Fibroblast of skin of scalp (primary cell): ENCODE measurements at regions not wholly inside any gene's neighbourhood (a gene's known extent, or its start where the extent isn't known, plus 50 kb on each side); places are given as distances from the start of the nearest gene placed in this dataset.

Experiments
- DNase-seq: peaks from one replicate; pipeline ENCODE4 v3.0.0-alpha.2; 2013

DNA sequence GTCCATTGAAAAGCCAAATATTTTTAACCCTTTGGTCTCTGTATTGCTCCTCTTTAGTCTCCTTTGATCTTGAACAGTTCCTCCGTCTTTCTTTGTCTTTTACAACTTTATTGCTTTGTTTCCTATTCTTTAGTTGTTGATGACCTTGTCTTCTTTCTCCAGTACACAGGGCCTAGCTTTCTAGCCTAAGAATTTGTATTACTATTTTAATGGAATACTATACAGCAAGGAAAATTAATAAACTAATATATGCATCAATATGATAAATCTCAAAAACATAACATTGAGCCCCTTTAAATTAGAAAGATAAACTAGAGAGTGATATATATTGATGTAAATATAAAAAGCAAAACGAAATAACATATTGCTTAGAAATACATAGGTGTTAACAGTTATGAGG, 88.7 kb downstream of the NR1D2 start:
- DNase-seq = no peak

DNA sequence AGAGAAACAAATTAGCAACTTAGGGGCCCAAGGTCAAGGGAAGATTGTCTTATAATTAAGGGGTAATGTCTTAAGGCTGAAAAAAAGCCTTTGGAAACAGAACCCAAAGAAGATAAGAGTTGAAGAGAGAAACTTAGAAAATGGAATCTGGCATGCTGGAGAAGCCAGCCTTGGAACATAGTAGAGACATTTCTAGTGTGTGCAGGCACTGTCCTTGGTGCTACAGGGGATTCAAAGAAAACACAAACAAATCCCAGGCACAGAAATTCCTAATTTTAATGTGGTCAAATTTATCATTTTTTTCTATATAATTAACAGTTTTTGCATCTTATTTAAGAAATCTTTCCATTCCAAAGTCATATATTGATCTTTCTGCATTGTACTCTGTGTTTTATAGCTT, 89.4 kb downstream of the NR1D2 start:
- no peak for DNase-seq

DNA sequence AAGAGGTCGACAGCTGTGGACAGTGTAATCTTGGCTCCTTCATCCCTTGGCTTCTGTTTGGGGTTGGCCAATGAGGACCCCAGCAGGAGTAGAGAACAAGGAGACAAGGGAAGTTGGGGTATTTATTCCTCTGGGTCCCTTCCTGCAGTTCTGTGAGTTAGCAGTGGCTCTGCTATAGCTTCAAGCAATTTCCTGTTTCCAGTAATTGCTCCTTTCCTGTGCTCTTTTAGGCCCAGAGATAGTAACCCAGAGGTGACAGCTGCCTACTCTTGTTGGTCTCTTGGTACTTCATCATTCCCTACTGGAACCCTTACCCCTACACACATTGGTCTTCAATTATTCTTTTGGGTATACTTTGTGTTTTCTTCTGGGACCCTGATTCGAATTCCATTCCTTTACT, 92.9 kb downstream of the NR1D2 start:
- DNase-seq = no peak

DNA sequence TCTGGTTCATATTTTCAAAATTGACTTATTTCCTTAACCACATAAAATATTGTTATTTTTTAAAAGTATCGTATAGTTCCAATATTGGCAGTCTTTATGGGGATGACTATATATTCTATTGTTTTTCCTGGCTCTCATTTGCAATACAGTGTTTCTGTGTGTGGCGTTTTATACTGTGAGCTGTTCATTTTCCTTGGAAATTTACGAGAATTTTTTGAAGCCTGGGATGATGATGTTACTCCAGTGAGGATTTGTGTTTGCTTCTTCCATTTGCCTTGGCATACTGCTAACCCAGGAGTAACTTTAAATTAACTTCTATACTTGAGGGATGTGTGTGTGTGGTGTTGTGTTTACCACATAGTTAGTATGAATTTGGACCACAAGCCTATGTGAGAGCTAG, 95.2 kb downstream of the NR1D2 start:
- DNase-seq = no peak

DNA sequence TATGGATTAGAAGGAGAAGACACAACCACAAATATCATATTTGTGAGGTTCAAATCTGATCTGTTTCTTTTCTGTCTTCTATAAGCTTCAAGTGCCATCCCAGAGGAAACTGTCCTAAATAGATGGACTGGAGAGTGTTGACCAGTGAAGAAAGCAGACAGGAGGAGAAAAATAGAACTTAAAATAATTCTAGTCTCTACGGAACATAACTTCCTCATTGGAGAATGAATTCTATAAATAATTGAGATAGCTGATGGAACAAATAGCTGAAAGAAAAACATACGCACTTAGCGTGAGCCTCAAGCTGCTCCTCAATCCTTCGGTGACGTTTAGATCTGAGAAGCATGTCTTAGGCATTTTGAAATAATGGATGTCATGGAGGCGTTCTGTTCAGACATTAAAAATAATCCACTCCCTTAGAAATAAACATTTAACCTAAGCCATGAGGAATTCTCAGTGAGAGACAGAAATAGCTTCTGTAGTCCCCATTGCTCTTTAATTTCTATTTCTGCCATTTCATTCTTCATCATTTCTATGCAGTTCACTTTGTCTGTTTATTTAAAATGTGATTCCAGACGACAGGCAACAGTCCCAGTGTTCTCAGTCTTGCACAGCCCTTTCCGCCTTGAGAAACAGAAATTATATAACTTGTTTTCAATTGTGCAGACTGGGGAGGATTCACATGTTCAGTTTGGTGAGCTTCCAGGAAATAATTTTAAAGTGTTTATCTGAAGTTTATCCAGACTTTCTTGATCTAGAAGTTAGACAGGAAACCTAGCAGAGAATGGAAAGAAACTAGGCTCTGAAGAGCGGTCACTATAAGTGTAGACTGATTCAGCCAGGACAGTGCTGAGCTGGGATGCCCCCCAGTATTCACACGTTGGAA, 97.3 kb downstream of the NR1D2 start:
- DNase-seq = peak; percentile 14

DNA sequence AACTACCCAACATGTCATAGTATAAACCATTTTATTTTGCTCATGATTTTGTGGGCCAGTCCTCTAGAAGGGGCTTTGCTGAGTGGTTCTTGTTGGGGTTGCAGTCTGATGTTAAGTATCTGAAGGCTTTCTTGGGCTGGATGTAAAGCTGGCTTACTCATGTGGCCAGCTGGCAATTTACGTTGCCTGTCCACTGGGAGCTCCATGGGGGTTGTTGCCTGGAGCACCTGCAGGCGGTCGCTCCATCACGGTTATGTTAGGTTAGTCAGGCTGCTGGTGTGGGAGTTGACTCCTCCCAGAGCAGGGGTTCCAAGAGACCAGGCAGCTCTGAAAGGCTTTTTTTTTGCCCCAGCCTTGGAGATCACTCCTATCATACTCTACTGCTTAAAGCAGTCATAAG, 98.1 kb downstream of the NR1D2 start:
- no peak for DNase-seq

DNA sequence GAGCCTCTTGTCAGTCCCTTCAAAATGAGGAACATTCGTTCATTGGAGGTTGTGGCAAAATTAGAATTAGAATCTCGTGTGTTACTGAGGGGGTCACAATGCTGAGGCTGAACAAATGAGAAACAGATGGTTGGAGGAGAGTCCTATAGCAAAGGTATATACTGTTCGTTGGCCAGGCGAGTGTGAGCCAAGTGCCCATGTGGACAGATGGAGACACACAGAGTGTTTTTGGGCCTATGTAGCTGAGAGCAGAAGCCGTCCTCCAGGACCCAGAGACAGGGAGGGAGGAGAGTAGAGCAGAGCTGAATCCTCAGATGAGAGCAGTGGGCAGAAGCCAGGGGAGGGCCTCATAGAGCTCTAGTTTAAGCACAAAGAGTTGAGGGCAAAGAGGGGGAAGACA, 98.9 kb downstream of the NR1D2 start:
- no peak for DNase-seq

DNA sequence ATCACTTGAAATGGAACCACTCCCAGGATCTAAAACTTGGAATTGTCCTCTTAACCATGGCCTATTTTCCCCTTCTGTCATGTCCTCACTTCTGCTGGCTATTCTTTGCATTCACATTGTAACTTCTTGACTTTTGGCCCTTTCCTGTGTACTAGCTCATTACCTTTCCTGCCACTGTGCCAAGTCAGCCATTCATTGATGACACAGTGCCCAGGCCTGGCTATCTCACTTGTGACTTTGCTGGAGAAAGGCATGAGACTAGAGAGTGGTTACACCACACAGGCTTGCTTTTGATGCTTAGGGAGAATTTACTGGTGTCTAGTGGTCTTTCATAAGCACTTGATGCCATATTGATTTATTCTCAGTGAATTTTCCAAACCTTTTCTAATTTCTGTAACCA, 101.1 kb downstream of the NR1D2 start:
- DNase-seq = no peak

DNA sequence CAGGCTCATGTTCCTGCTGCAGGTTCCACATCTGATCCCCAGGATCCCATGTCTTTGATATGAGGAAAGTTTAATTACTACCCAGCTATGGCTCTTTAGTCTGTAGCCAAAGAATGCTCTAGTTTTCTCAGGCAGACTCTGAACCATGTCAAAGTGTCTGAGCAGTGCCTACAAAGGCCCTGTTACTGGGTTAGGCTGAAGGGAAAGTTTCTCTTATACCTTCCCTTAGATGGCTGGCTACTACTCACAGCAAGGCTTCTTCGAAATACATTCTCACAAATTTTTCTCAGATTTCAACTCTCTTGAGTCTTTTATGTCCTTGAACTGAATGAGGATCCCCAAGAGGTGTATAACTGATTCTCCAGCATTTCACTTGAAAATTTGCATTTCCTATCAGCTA, 102.4 kb downstream of the NR1D2 start:
- DNase-seq = no peak

DNA sequence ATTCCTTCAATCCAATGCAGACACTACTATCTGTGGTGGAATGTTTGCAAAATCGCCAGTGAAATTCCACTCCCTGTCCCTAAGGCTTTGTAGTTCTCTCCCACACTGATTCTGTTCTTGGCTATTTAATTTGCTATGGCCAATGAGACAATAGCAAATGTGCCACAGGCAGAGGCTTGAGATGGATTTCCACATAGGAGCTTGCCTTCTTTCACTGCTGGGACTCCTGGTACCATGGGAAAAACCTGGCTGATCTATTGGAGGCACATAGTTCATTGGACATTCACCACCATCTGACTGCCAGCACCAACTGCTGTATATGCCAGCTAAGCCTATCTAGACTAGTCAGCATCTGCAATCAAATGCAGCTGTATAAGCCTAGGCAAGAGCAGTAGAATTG, 103.8 kb downstream of the NR1D2 start:
- peak; percentile 61 for DNase-seq

DNA sequence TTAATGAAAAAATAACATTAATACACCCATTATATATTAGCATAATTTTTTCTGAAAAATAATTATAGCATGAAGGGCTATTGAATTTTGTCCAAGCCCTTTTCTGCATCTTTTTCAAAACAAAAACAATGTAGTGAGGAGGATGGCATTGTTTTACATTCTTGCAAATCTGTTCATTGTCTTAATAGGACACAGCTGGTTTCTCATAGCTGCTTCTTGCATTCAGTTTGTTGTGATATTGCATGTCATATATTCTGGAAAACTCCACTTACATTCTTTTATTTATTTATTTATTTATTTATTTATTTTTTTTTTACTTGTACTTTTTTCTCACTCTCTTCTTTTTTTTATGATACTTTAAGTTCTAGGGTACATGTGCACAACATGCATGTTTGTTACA, 107.4 kb downstream of the NR1D2 start:
- peak; percentile 20 for DNase-seq

DNA sequence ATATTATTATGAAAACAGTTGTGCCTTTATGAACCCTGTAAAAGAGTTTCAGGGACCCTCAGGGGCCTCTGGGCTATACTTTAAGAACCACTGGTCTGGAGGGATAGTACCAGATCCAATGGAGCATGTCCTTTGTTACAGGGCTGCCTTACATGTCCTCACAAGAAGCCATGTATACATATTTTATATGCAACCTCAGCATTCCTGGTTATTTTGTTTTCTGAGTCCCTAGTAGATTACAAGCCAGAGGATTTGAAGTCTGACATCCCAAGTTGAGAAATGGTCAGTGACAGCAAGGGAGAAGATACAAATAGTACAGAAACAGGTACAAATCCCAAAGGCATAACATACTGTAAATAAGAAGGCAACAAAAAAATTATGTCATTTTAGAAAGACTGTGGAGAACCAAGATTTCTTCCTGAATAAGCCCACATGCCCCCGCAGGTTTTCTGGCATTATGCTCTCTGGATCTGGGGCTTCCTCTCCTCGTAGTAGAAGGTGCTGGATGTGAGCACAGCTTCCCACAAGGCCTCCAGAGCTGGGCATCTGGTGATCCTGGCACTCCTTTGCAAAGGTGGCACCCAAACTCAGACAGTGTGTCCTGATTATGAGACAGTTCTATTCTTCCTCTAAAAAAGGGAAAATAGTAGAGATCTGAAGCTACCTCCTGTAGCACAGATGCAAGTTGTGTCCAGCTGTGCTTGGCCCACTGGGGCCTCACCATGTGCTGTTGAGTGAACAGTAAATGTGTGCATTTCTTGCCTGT, 114.0 kb downstream of the NR1D2 start:
- no peak for DNase-seq

DNA sequence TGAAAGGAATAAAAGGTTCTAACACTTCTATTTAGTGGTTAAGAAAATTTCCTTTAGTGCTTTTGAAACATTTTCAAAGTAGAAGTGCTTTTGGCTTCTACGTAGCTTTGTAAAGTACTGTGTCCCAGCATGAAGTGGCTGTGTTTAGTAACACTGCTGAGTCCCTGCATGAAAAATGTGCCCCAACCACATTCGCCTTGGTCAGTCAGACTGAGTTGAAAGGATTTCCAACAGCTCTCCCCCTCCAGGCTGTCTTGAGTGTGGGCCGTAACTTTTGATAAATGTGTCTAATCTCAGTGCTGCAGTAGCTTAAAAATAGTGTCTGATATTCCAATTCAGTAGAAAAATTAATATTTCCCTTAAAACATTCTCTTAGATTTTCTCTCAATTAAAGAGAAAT, 115.0 kb downstream of the NR1D2 start:
- DNase-seq = peak; percentile 75

DNA sequence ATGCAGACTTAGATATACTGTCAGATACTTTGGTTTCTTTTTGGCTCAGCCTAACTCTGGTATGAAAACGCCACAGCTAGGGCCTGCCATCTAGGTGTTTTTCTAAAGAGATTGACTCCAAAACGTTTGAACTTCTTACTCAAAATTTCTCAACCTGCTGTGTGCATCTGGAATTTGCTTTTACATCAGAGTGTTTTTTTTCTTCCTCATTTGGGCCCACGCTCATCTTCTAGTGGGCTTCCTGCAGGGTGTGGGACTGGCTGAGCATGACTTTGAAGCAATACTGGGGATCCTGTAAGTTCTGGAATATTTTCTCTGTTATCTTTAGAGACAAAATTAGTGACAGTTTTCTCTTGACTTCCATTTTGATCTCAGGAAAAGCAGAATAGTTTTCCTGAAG, 117.8 kb downstream of the NR1D2 start:
- DNase-seq = no peak
